Pancreas (tissue), 10 donors: ENCODE measurements at regions not wholly inside any gene's neighbourhood (a gene's known extent, or its start where the extent isn't known, plus 50 kb on each side); places are given as distances from the start of the nearest gene placed in this dataset.

ENCODE experiments used
- ATAC-seq, 4 donors: fragments of 200-7000 bp; cut with Tn5 transposase; one replicate each; pipeline versions ENCODE4 v1.8.0 to v1.9.1; 2020; ENCODE audit warnings: mild to moderate bottlenecking in 4 of 4, moderate library complexity in 4 of 4
- DNase-seq, 6 donors: peaks; one replicate each; pipeline ENCODE4 v3.0.0-alpha.2; 2020
- FAIRE-seq: peaks from 2 replicates; lab custom pipeline; 2012; peaks lifted over from hg19 to GRCh38; lab: Jason Lieb, UNC
- H3K27ac ChIP-seq, 4 donors: fragments of 200-600 bp; sonication (generic); 1 replicate in 3 of 4; 2 replicates in 1 of 4; pipeline versions ENCODE4 v1.5.0 to v1.8.0; 2020
- H3K27me3 ChIP-seq, 4 donors: fragments of 200-600 bp; one replicate each; pipeline ENCODE4 v1.8.0; 2021
- H3K36me3 ChIP-seq, 3 donors: fragments of 200-600 bp; sonication (generic) in 1 of 3; one replicate each; pipeline versions ENCODE4 v1.5.0 to v1.8.0; 2020 to 2021
- H3K4me1 ChIP-seq, 3 donors: fragments of 200-600 bp; one replicate each; pipeline ENCODE4 v1.8.0; 2021
- H3K4me3 ChIP-seq, 4 donors: fragments of 200-600 bp; sonication (generic) in 2 of 4; one replicate each; pipeline versions ENCODE4 v1.5.0 to v1.8.0; 2020 to 2021
- H3K9me3 ChIP-seq, 4 donors: fragments of 200-600 bp; one replicate each; pipeline ENCODE4 v1.8.0; 2021
- CTCF ChIP-seq, 4 donors: fragments of 200-600 bp; sonication (generic) in 3 of 4; IDR thresholded peaks; one replicate each; pipeline versions ENCODE4 v1.5.0 to v1.8.0; 2021; ENCODE audit warnings: antibody characterized with exemption in 4 of 4
- WGBS, 2 donors: extraction: QIAGEN DNeasy Blood & Tissue Kit; methylation state at CpG; one replicate each; pipeline ENCODE4 v1.1.7; 2013; 5-methylcytosine and 5-hydroxymethylcytosine counted together
- intact Hi-C, 3 donors: fragments of 100-400 bp; cut with DNase I; formaldehyde crosslinking; loops; one replicate each; pipeline versions ENCODE4 v1.11.1 to v1.14.2; 2022
- donor health status: healthy with polysubstance abuse.
- donor health status: DM: no; HTN: no; CAD: no; lungs with moderate emphysema.
- donor health status: DM: no; HTN: no; CAD: no.
- donor health status: control.
- donor health status: control.
- donor health status: Bipolar disorder and iron deficiency.
- donor health status: DM: yes; HTN: yes; CAD: no.
- donor health status: DM: no; HTN: no; CAD: no.
- donor health status: DM: no; HTN: no; CAD: no.
- donor health status: DM: yes; HTN: yes; CAD: no.

GRCh38 chrX:68999356-68999755 lies 165.9 kb downstream of the PJA1 start:
- Histone ChIP-seq H3K4me1 (no peaks in the 10 kb centered on the region), H3K36me3 (no peaks in the 10 kb centered on the region), H3K4me3 (no peak overlapping the region), H3K27me3 (peaks cover 0 to 5% (median 0%) of the 10 kb centered on the region in 4 donors), H3K9me3 (no peaks in the 10 kb centered on the region), H3K27ac (no peak overlapping the region)
- ATAC-seq (peak in 1 of 4 donors; percentile 19), DNase-seq (no peak), FAIRE-seq (no peak)
- no peak for TF ChIP-seq CTCF (IDR thresholded peaks at IDR 0.05)
- WGBS, 2 donors: 67 to 74% methylated on average over 4 of the region's 4 CpGs
- intact Hi-C loops: no loop called here

GRCh38 chrX:68998716-68999115 lies 166.5 kb downstream of the PJA1 start:
- FAIRE-seq (no peak), DNase-seq (no peak), ATAC-seq (no peak)
- intact Hi-C loops: no loop called here
- peaks cover 0 to 5% (median 0%) of the 10 kb centered on the region in 4 donors for H3K27me3 ChIP-seq
- no peak overlapping the region for H3K4me3 ChIP-seq
- H3K4me1 ChIP-seq: no peaks in the 10 kb centered on the region
- no peaks in the 10 kb centered on the region for H3K9me3 ChIP-seq
- H3K27ac ChIP-seq: no peak overlapping the region
- no peak for TF ChIP-seq CTCF (IDR thresholded peaks at IDR 0.05)
- WGBS, 2 donors: 68 to 84% methylated on average over 4 of the region's 4 CpGs
- H3K36me3 ChIP-seq: no peaks in the 10 kb centered on the region

GRCh38 chrX:68997911-68998310 lies 167.3 kb downstream of the PJA1 start:
- DNase-seq (peak in 2 of 6 donors; percentile 29 to 41), FAIRE-seq (peak; percentile 57), ATAC-seq (peak in 3 of 4 donors; percentile 67 to 80 (median 78))
- 15 to 17% methylated on average over 2 of the region's 2 CpGs for WGBS, 2 donors
- H3K36me3 ChIP-seq: no peaks in the 10 kb centered on the region
- H3K9me3 ChIP-seq: no peaks in the 10 kb centered on the region
- H3K27me3 ChIP-seq: peaks cover 0 to 5% (median 0%) of the 10 kb centered on the region in 4 donors
- intact Hi-C loops: no loop called here
- H3K4me3 ChIP-seq: no peak overlapping the region
- H3K4me1 ChIP-seq: no peaks in the 10 kb centered on the region
- no peak for TF ChIP-seq CTCF (IDR thresholded peaks at IDR 0.05)
- no peak overlapping the region for H3K27ac ChIP-seq

GRCh38 chrX:68997511-68997910 lies 167.7 kb downstream of the PJA1 start:
- Histone ChIP-seq H3K36me3 (no peaks in the 10 kb centered on the region), H3K4me1 (no peaks in the 10 kb centered on the region), H3K27me3 (peaks cover 0 to 5% (median 0%) of the 10 kb centered on the region in 4 donors), H3K27ac (no peak overlapping the region), H3K4me3 (no peak overlapping the region), H3K9me3 (no peaks in the 10 kb centered on the region)
- 72 to 80% methylated on average over 4 of the region's 4 CpGs for WGBS, 2 donors
- FAIRE-seq (no peak), ATAC-seq (no peak), DNase-seq (no peak)
- no peak for TF ChIP-seq CTCF (IDR thresholded peaks at IDR 0.05)
- intact Hi-C loops: no loop called here

- WGBS, 2 donors: 55 to 59% methylated on average over 19 to 21 of the region's 21 CpGs
- DNase-seq (peak in 1 of 6 donors; percentile 50), FAIRE-seq (no peak), ATAC-seq (peak; percentile 31 to 66 (median 62))
- no peaks in the 10 kb centered on the region for H3K27me3 ChIP-seq
- no peaks in the 10 kb centered on the region for H3K36me3 ChIP-seq
- TF ChIP-seq CTCF (IDR thresholded peaks at IDR 0.05): no peak
- H3K27ac ChIP-seq: peak overlapping the region in 1 of 4 donors; percentile 7
- intact Hi-C loops: no loop called here
- no peaks in the 10 kb centered on the region for H3K9me3 ChIP-seq
- no peaks in the 10 kb centered on the region for H3K4me1 ChIP-seq
- no peak overlapping the region for H3K4me3 ChIP-seq
Observed at GRCh38 chrX:68995780-68996551, 167.1 kb downstream of the EFNB1 start.
